ENCODE measurements at regions not wholly inside any gene's neighbourhood (a gene's known extent, or its start where the extent isn't known, plus 50 kb on each side); places are given as distances from the start of the nearest gene placed in this dataset.

GRCh38 chr1:99540744-99541143, 105.2 kb upstream of the PALMD start:
- DNase-seq = no peak

- no peak for DNase-seq
These were observed 101.6 kb upstream of the PALMD start for GRCh38 chr1:99544328-99544727.

- no peak for DNase-seq
These were observed 99.2 kb upstream of the PALMD start for GRCh38 chr1:99546432-99547416.

GRCh38 chr1:99548943-99549605, 96.8 kb upstream of the PALMD start:
- no peak for DNase-seq

GRCh38 chr1:99550198-99550597, 95.7 kb upstream of the PALMD start:
- DNase-seq = no peak

- DNase-seq = no peak
These were observed 93.9 kb upstream of the PALMD start for GRCh38 chr1:99551812-99552614.

- DNase-seq = no peak
These were observed 92.6 kb upstream of the PALMD start for GRCh38 chr1:99553301-99553700.

GRCh38 chr1:99553819-99554218, 92.1 kb upstream of the PALMD start:
- DNase-seq = peak in 1 of 2 experiments; percentile 24

- no peak for DNase-seq
These were observed 91.2 kb upstream of the PALMD start for GRCh38 chr1:99554727-99555126.

GRCh38 chr1:99557546-99558202, 88.2 kb upstream of the PALMD start:
- DNase-seq = no peak

- DNase-seq = no peak
These were observed 86.7 kb upstream of the PALMD start for GRCh38 chr1:99559166-99559565.

GRCh38 chr1:99560207-99561040, 85.5 kb upstream of the PALMD start:
- DNase-seq = no peak

GRCh38 chr1:99561952-99562351, 84.0 kb upstream of the PALMD start:
- DNase-seq = no peak

- DNase-seq = no peak
These were observed 80.2 kb upstream of the PALMD start for GRCh38 chr1:99565606-99566289.

- DNase-seq = no peak
These were observed 79.5 kb upstream of the PALMD start for GRCh38 chr1:99566290-99567021.

- peak; percentile 91 to 97 for DNase-seq
These were observed 75.3 kb upstream of the PALMD start for GRCh38 chr1:99570486-99571089.

GRCh38 chr1:99571092-99571734, 74.7 kb upstream of the PALMD start:
- peak; percentile 57 to 80 for DNase-seq

- no peak for DNase-seq
These were observed 72.3 kb upstream of the PALMD start for GRCh38 chr1:99573431-99574217.

- peak; percentile 62 to 65 for DNase-seq
These were observed 68.6 kb upstream of the PALMD start for GRCh38 chr1:99577313-99577712.
